ENCODE measurements at regions not wholly inside any gene's neighbourhood (a gene's known extent, or its start where the extent isn't known, plus 50 kb on each side); places are given as distances from the start of the nearest gene placed in this dataset.

- no peak for TF ChIP-seq EZH2 (IDR thresholded peaks at IDR 0.05; ENCODE audit: borderline replicate concordance, insufficient read depth, low read length, poor library complexity, severe bottlenecking)
- TF ChIP-seq, protein P1, sequence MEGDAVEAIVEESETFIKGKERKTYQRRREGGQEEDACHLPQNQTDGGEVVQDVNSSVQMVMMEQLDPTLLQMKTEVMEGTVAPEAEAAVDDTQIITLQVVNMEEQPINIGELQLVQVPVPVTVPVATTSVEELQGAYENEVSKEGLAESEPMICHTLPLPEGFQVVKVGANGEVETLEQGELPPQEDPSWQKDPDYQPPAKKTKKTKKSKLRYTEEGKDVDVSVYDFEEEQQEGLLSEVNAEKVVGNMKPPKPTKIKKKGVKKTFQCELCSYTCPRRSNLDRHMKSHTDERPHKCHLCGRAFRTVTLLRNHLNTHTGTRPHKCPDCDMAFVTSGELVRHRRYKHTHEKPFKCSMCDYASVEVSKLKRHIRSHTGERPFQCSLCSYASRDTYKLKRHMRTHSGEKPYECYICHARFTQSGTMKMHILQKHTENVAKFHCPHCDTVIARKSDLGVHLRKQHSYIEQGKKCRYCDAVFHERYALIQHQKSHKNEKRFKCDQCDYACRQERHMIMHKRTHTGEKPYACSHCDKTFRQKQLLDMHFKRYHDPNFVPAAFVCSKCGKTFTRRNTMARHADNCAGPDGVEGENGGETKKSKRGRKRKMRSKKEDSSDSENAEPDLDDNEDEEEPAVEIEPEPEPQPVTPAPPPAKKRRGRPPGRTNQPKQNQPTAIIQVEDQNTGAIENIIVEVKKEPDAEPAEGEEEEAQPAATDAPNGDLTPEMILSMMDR (IDR thresholded peaks at IDR 0.05; ENCODE audit: poor library complexity, severe bottlenecking): no peak
Measured at GRCh38 chr13:72537395-72537780, 190.0 kb downstream of the MZT1 start.

Data from neural cell (in vitro differentiated cells).